Activated CD4-positive, CD25-positive, alpha-beta regulatory T cell (primary cell): ENCODE measurements at regions not wholly inside any gene's neighbourhood (a gene's known extent, or its start where the extent isn't known, plus 50 kb on each side); places are given as distances from the start of the nearest gene placed in this dataset.

Experiments
- DNase-seq, 4 experiments: peaks; one replicate each; lab custom pipeline; 2025; lab: John Stamatoyannopoulos, UW

- no peak for DNase-seq
Measured at GRCh38 chr2:611519-611918, 65.7 kb downstream of the TMEM18 start.

GRCh38 chr2:610491-610890 lies 66.7 kb downstream of the TMEM18 start:
- DNase-seq = no peak

GRCh38 chr2:609881-610280 lies 67.3 kb downstream of the TMEM18 start:
- DNase-seq = no peak

GRCh38 chr2:609449-609848 lies 67.8 kb downstream of the TMEM18 start:
- DNase-seq = no peak

- no peak for DNase-seq
Measured at GRCh38 chr2:608711-609110, 68.5 kb downstream of the TMEM18 start.

GRCh38 chr2:608297-608696 lies 68.9 kb downstream of the TMEM18 start:
- no peak for DNase-seq

GRCh38 chr2:607709-608108 lies 69.5 kb downstream of the TMEM18 start:
- DNase-seq = no peak

GRCh38 chr2:607172-607571 lies 70.0 kb downstream of the TMEM18 start:
- DNase-seq = no peak

GRCh38 chr2:605674-606608 lies 71.3 kb downstream of the TMEM18 start:
- no peak for DNase-seq

GRCh38 chr2:604854-605524 lies 72.2 kb downstream of the TMEM18 start:
- DNase-seq = no peak

- DNase-seq = no peak
Measured at GRCh38 chr2:604385-604784, 72.8 kb downstream of the TMEM18 start.

GRCh38 chr2:603869-604268 lies 73.3 kb downstream of the TMEM18 start:
- DNase-seq = no peak

- no peak for DNase-seq
Measured at GRCh38 chr2:603427-603826, 73.8 kb downstream of the TMEM18 start.

- DNase-seq = no peak
Measured at GRCh38 chr2:602571-603359, 74.4 kb downstream of the TMEM18 start.

GRCh38 chr2:601806-602455 lies 75.3 kb downstream of the TMEM18 start:
- DNase-seq = no peak

- DNase-seq = no peak
Measured at GRCh38 chr2:601387-601698, 75.9 kb downstream of the TMEM18 start.

- no peak for DNase-seq
Measured at GRCh38 chr2:600542-601386, 76.4 kb downstream of the TMEM18 start.

- no peak for DNase-seq
Measured at GRCh38 chr2:599601-600000, 77.6 kb downstream of the TMEM18 start.

- DNase-seq = no peak
Measured at GRCh38 chr2:598058-598802, 79.0 kb downstream of the TMEM18 start.

- no peak for DNase-seq
Measured at GRCh38 chr2:595831-596592, 81.2 kb downstream of the TMEM18 start.
